ENCODE measurements at regions not wholly inside any gene's neighbourhood (a gene's known extent, or its start where the extent isn't known, plus 50 kb on each side); places are given as distances from the start of the nearest gene placed in this dataset.

- intact Hi-C loops (cut with micrococcal nuclease): no loop called here
- no peaks in the 10 kb centered on the region for H3K9me3 Mint-ChIP-seq
- peaks cover 7% of the 10 kb centered on the region for H3K4me1 Mint-ChIP-seq (ENCODE audit: low read depth)
- no peak overlapping the region for H3K4me3 Mint-ChIP-seq
- H3K36me3 Mint-ChIP-seq (ENCODE audit: low read depth): no peaks in the 10 kb centered on the region
- no peaks in the 10 kb centered on the region for H3K27me3 Mint-ChIP-seq (ENCODE audit: insufficient read depth)
- DNase-seq (ENCODE audit: low spot score): no peak
- no peak overlapping the region for H3K27ac Mint-ChIP-seq
Measured at GRCh38 chr5:35316611-35317274, 86.5 kb upstream of the PRLR start.

GRCh38 chr5:35313291-35313690, 83.0 kb upstream of the PRLR start:
- Mint-ChIP-seq H3K36me3 (ENCODE audit: low read depth) (no peaks in the 10 kb centered on the region), H3K27ac (no peak overlapping the region), H3K4me3 (no peak overlapping the region), H3K9me3 (no peaks in the 10 kb centered on the region), H3K4me1 (ENCODE audit: low read depth) (no peaks in the 10 kb centered on the region), H3K27me3 (ENCODE audit: insufficient read depth) (no peaks in the 10 kb centered on the region)
- DNase-seq (ENCODE audit: low spot score): no peak
- intact Hi-C loops (cut with micrococcal nuclease): no loop called here

GRCh38 chr5:35312267-35312666, 82.0 kb upstream of the PRLR start:
- Mint-ChIP-seq H3K27me3 (ENCODE audit: insufficient read depth) (no peaks in the 10 kb centered on the region), H3K27ac (no peak overlapping the region), H3K4me1 (ENCODE audit: low read depth) (no peaks in the 10 kb centered on the region), H3K36me3 (ENCODE audit: low read depth) (no peaks in the 10 kb centered on the region), H3K9me3 (no peaks in the 10 kb centered on the region), H3K4me3 (no peak overlapping the region)
- DNase-seq (ENCODE audit: low spot score): no peak
- intact Hi-C loops (cut with micrococcal nuclease): no loop called here

- no peaks in the 10 kb centered on the region for H3K4me1 Mint-ChIP-seq (ENCODE audit: low read depth)
- no peak overlapping the region for H3K27ac Mint-ChIP-seq
- H3K4me3 Mint-ChIP-seq: no peak overlapping the region
- H3K9me3 Mint-ChIP-seq: no peaks in the 10 kb centered on the region
- H3K27me3 Mint-ChIP-seq (ENCODE audit: insufficient read depth): no peaks in the 10 kb centered on the region
- intact Hi-C loops (cut with micrococcal nuclease): no loop called here
- no peaks in the 10 kb centered on the region for H3K36me3 Mint-ChIP-seq (ENCODE audit: low read depth)
- no peak for DNase-seq (ENCODE audit: low spot score)
Measured at GRCh38 chr5:35309365-35310130, 79.3 kb upstream of the PRLR start.

GRCh38 chr5:35308421-35308820, 78.1 kb upstream of the PRLR start:
- no peaks in the 10 kb centered on the region for H3K9me3 Mint-ChIP-seq
- no peaks in the 10 kb centered on the region for H3K4me1 Mint-ChIP-seq (ENCODE audit: low read depth)
- no peaks in the 10 kb centered on the region for H3K27me3 Mint-ChIP-seq (ENCODE audit: insufficient read depth)
- no peak for DNase-seq (ENCODE audit: low spot score)
- H3K27ac Mint-ChIP-seq: no peak overlapping the region
- H3K4me3 Mint-ChIP-seq: no peak overlapping the region
- H3K36me3 Mint-ChIP-seq (ENCODE audit: low read depth): no peaks in the 10 kb centered on the region
- intact Hi-C loops (cut with micrococcal nuclease): no loop called here

DNA sequence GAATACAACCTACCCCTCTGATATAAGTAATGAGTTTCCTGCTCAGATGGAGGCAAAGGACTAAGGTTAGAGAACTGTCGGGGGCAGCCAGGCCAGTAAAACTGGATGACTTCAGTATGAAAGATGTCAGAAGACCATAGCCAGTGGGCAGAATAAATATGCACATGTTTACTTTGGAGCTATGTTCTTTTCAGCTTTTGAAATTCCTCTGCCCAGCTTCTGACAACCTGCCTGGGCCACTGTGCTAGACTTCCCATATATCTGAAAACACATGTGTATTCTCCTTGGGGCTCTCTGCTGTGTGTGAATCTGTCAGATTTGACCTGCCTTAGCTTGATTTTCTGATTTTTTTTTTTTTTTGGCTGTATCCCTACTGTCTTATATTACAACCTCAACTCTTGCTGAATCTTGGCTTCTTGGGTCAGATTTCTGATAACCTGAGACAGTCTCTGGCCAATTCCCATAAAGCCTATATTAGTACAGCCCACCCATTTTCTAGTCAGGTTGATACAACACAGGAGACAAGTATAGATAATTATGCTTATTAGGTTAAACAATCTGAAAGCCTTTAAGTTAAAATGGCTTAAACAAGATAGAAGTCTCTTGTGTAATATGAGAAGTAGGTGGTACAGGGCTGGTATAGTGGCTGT, 76.6 kb upstream of the PRLR start:
- Mint-ChIP-seq H3K27ac (no peak overlapping the region), H3K4me1 (ENCODE audit: low read depth) (no peaks in the 10 kb centered on the region), H3K4me3 (no peak overlapping the region), H3K27me3 (ENCODE audit: insufficient read depth) (no peaks in the 10 kb centered on the region), H3K36me3 (ENCODE audit: low read depth) (no peaks in the 10 kb centered on the region), H3K9me3 (no peaks in the 10 kb centered on the region)
- intact Hi-C loops (cut with micrococcal nuclease): no loop called here
- DNase-seq (ENCODE audit: low spot score): no peak

DNA sequence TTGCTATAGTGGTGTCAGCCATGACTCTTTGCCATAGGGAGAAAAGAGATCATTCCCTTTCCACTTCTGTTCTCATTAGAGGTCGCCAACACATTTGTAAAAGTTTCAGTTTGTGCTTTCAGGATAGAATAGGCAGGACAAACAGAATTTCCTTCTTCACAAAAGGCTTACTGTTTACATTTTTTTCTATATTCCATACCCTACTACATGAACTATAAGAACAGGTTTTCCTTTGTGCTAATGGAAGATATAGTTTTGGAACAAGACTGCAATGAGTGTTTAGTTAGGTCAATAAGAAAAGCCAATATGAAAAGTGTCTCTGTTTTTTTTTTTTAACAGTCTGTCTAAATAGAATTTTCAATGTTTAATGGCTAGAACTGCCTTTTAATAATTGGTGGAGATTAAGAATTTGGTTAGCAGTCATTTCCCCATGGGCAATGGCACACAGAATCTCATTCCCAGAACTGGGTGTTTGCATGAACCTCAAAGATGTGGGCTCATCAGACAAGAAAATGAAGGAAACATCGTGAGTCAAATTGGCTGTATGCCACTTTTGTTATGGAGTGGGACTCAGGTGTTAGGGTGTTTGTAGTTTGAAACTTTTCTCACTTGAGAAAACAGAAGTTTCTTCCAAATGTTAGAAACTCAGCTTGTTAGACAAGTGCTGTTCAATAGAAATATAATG, 75.2 kb upstream of the PRLR start:
- intact Hi-C loops (cut with micrococcal nuclease): no loop called here
- Mint-ChIP-seq H3K27ac (no peak overlapping the region), H3K4me3 (no peak overlapping the region), H3K27me3 (ENCODE audit: insufficient read depth) (no peaks in the 10 kb centered on the region), H3K36me3 (ENCODE audit: low read depth) (no peaks in the 10 kb centered on the region), H3K4me1 (ENCODE audit: low read depth) (no peaks in the 10 kb centered on the region), H3K9me3 (no peaks in the 10 kb centered on the region)
- DNase-seq (ENCODE audit: low spot score): no peak

DNA sequence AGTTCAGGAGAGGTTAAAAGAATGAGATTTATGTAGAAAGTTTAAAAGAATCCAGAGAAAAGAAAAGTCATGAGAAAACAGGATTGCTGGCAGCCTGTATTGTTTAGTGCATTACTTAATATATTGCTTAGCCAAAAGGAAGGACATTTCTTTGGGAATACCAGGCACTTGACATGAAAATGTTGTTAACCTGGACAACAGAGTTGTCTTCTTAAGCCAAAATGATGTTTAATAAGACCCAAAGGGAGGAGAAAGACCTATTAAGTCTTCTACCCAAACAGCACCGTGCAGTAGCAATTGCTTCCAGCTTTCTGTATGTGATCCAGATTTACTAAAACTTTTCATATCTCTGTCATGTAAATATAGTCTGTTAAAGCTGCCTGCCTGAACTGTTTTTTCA, 74.0 kb upstream of the PRLR start:
- intact Hi-C loops (cut with micrococcal nuclease): no loop called here
- H3K9me3 Mint-ChIP-seq: no peaks in the 10 kb centered on the region
- DNase-seq (ENCODE audit: low spot score): no peak
- no peaks in the 10 kb centered on the region for H3K4me1 Mint-ChIP-seq (ENCODE audit: low read depth)
- peaks cover 2% of the 10 kb centered on the region for H3K27me3 Mint-ChIP-seq (ENCODE audit: insufficient read depth)
- no peak overlapping the region for H3K4me3 Mint-ChIP-seq
- H3K36me3 Mint-ChIP-seq (ENCODE audit: low read depth): no peaks in the 10 kb centered on the region
- H3K27ac Mint-ChIP-seq: no peak overlapping the region

DNA sequence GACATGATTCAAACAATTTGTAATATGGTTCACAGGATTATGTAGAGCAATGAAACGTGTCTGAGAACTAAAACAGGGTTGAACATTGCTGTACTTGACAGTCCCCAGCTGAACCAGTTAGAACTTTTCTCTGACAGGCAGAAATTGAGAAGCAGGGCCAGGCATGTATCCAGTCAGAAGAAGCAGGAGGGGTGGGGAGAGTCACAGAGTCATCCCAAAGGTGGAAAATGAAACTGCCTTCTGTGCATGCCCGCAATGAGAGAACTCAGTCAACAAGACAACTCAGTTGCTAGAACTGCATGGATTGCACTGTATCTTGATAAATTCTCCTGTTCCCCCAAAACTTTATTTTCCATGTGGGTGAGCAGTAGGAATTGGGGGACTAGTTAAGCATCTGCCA, 72.9 kb upstream of the PRLR start:
- H3K4me3 Mint-ChIP-seq: no peak overlapping the region
- H3K36me3 Mint-ChIP-seq (ENCODE audit: low read depth): no peaks in the 10 kb centered on the region
- no peak for DNase-seq (ENCODE audit: low spot score)
- H3K27me3 Mint-ChIP-seq (ENCODE audit: insufficient read depth): peaks cover 2% of the 10 kb centered on the region
- H3K4me1 Mint-ChIP-seq (ENCODE audit: low read depth): no peaks in the 10 kb centered on the region
- intact Hi-C loops (cut with micrococcal nuclease): no loop called here
- no peak overlapping the region for H3K27ac Mint-ChIP-seq
- H3K9me3 Mint-ChIP-seq: no peaks in the 10 kb centered on the region

- intact Hi-C loops (cut with micrococcal nuclease): no loop called here
- DNase-seq (ENCODE audit: low spot score): no peak
- Mint-ChIP-seq H3K27me3 (ENCODE audit: insufficient read depth) (peaks cover 2% of the 10 kb centered on the region), H3K27ac (no peak overlapping the region), H3K4me3 (no peak overlapping the region), H3K9me3 (no peaks in the 10 kb centered on the region), H3K4me1 (ENCODE audit: low read depth) (no peaks in the 10 kb centered on the region), H3K36me3 (ENCODE audit: low read depth) (no peaks in the 10 kb centered on the region)
Measured at GRCh38 chr5:35302544-35302943, 72.3 kb upstream of the PRLR start.

GRCh38 chr5:35297755-35298154, 67.5 kb upstream of the PRLR start:
- Mint-ChIP-seq H3K9me3 (no peaks in the 10 kb centered on the region), H3K4me1 (ENCODE audit: low read depth) (no peaks in the 10 kb centered on the region), H3K4me3 (no peak overlapping the region), H3K36me3 (ENCODE audit: low read depth) (no peaks in the 10 kb centered on the region), H3K27ac (no peak overlapping the region), H3K27me3 (ENCODE audit: insufficient read depth) (peaks cover 2% of the 10 kb centered on the region)
- no peak for DNase-seq (ENCODE audit: low spot score)
- intact Hi-C loops (cut with micrococcal nuclease): no loop called here

DNA sequence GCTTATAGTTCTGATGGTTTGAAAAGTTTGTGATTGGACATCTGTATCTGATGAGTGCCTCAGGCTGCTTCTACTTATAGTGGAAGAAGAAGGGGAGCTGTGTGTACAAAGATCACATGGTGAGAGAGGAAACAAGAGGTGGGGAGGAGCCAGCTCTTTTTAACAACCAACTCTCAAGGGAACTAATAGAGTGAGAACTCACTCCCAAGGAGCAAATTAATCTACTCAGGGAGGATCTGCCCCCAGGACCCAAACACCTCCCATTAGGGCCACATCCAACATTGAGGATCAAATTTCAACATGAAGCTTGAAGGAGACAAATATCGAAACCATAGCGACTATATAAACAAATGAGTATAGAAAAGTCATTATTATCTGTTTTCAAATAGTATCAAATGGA, 64.7 kb upstream of the PRLR start:
- no peak for DNase-seq (ENCODE audit: low spot score)
- no peaks in the 10 kb centered on the region for H3K4me1 Mint-ChIP-seq (ENCODE audit: low read depth)
- intact Hi-C loops (cut with micrococcal nuclease): no loop called here
- no peaks in the 10 kb centered on the region for H3K9me3 Mint-ChIP-seq
- H3K36me3 Mint-ChIP-seq (ENCODE audit: low read depth): no peaks in the 10 kb centered on the region
- H3K27ac Mint-ChIP-seq: no peak overlapping the region
- peaks cover 2% of the 10 kb centered on the region for H3K27me3 Mint-ChIP-seq (ENCODE audit: insufficient read depth)
- H3K4me3 Mint-ChIP-seq: no peak overlapping the region

- no peaks in the 10 kb centered on the region for H3K9me3 Mint-ChIP-seq
- no peak overlapping the region for H3K27ac Mint-ChIP-seq
- no peak overlapping the region for H3K4me3 Mint-ChIP-seq
- no peaks in the 10 kb centered on the region for H3K27me3 Mint-ChIP-seq (ENCODE audit: insufficient read depth)
- DNase-seq (ENCODE audit: low spot score): no peak
- intact Hi-C loops (cut with micrococcal nuclease): no loop called here
- H3K4me1 Mint-ChIP-seq (ENCODE audit: low read depth): no peaks in the 10 kb centered on the region
- no peaks in the 10 kb centered on the region for H3K36me3 Mint-ChIP-seq (ENCODE audit: low read depth)
Measured at GRCh38 chr5:35294017-35294416, 63.7 kb upstream of the PRLR start.
